H9 (cell line): ENCODE measurements at regions not wholly inside any gene's neighbourhood (a gene's known extent, or its start where the extent isn't known, plus 50 kb on each side); places are given as distances from the start of the nearest gene placed in this dataset.

Source experiments
- DNase-seq: peaks from one replicate; pipeline ENCODE4 v3.0.0-alpha.2; 2017
- H2AFZ ChIP-seq: one replicate; pipeline ENCODE4 v1.6.1; 2013; ENCODE audit warnings: mild to moderate bottlenecking, low read length, control low read depth, moderate library complexity
- H2AK5ac ChIP-seq: 2 replicates; pipeline ENCODE4 v1.6.1; 2013; ENCODE audit warnings: low read length, control low read depth, mixed read lengths; ENCODE audit not compliant: insufficient read length
- H2BK120ac ChIP-seq: one replicate; pipeline ENCODE4 v1.6.1; 2013; ENCODE audit warnings: low read depth, mild to moderate bottlenecking, low read length, control low read depth, inconsistent platforms; ENCODE audit not compliant: poor library complexity, severe bottlenecking
- H2BK12ac ChIP-seq: 2 replicates; pipeline ENCODE4 v1.6.1; 2013; ENCODE audit warnings: low read length, control low read depth, mixed read lengths, low read depth; ENCODE audit not compliant: insufficient read length
- H2BK15ac ChIP-seq: 2 replicates; pipeline ENCODE4 v1.6.1; 2013; ENCODE audit warnings: low read depth, low read length, control low read depth
- H2BK20ac ChIP-seq: one replicate; pipeline ENCODE4 v1.6.1; 2013; ENCODE audit warnings: low read depth, mild to moderate bottlenecking, low read length, control low read depth, inconsistent platforms; ENCODE audit not compliant: poor library complexity, severe bottlenecking
- H2BK5ac ChIP-seq: 2 replicates; pipeline ENCODE4 v1.6.1; 2013; ENCODE audit warnings: low read length, control low read depth, mixed read lengths; ENCODE audit not compliant: insufficient read length
- H3K14ac ChIP-seq: 2 replicates; pipeline ENCODE4 v1.6.1; 2013; ENCODE audit warnings: low read length, control low read depth; ENCODE audit not compliant: insufficient read depth
- H3K18ac ChIP-seq: 2 replicates; pipeline ENCODE4 v1.6.1; 2013; ENCODE audit warnings: low read depth, mild to moderate bottlenecking, mixed read lengths, low read length, control low read depth; ENCODE audit not compliant: insufficient read length
- H3K23ac ChIP-seq: 2 replicates; pipeline ENCODE4 v1.6.1; 2013; ENCODE audit warnings: low read length, control low read depth, mixed read lengths, low read depth; ENCODE audit not compliant: insufficient read length
- H3K23me2 ChIP-seq: 2 replicates; pipeline ENCODE4 v1.6.1; 2013; ENCODE audit warnings: low read depth, mild to moderate bottlenecking, mixed read lengths, low read length, control low read depth; ENCODE audit not compliant: insufficient read length, poor library complexity, severe bottlenecking
- H3K27ac ChIP-seq: 2 replicates; pipeline ENCODE4 v1.5.1; 2013; ENCODE audit warnings: low read length, control low read depth, mixed read lengths, low read depth; ENCODE audit not compliant: insufficient read length
- H3K27me3 ChIP-seq: 2 replicates; pipeline ENCODE4 v1.6.1; 2013; ENCODE audit warnings: low read length, control low read depth, inconsistent platforms; ENCODE audit not compliant: insufficient read depth
- H3K4ac ChIP-seq: 2 replicates; pipeline ENCODE4 v1.6.1; 2013; ENCODE audit warnings: low read depth, mild to moderate bottlenecking, control low read depth, inconsistent platforms, low read length, moderate library complexity
- H3K4me1 ChIP-seq: 2 replicates; pipeline ENCODE4 v1.6.1; 2013; ENCODE audit warnings: low read length, control low read depth, inconsistent platforms; ENCODE audit not compliant: insufficient read depth
- H3K4me2 ChIP-seq: 2 replicates; pipeline ENCODE4 v1.6.1; 2013; ENCODE audit warnings: low read length, control low read depth, mixed read lengths; ENCODE audit not compliant: insufficient read length, insufficient read depth
- H3K56ac ChIP-seq: 2 replicates; pipeline ENCODE4 v1.6.1; 2013; ENCODE audit warnings: low read depth, mild to moderate bottlenecking, mixed read lengths, low read length, control low read depth; ENCODE audit not compliant: insufficient read length
- H3K79me1 ChIP-seq: 2 replicates; pipeline ENCODE4 v1.6.1; 2013; ENCODE audit warnings: low read depth, mild to moderate bottlenecking, moderate library complexity, low read length, control low read depth, inconsistent platforms; ENCODE audit not compliant: insufficient read depth, poor library complexity, severe bottlenecking
- H3K79me2 ChIP-seq: 2 replicates; pipeline ENCODE4 v1.6.1; 2013; ENCODE audit warnings: low read length, control low read depth, inconsistent platforms; ENCODE audit not compliant: insufficient read depth
- H3K9ac ChIP-seq: 2 replicates; pipeline ENCODE4 v1.6.1; 2013; ENCODE audit warnings: low read length, control low read depth, mixed read lengths; ENCODE audit not compliant: insufficient read length; ENCODE audit errors: extremely low read depth
- H3K9me3 ChIP-seq: one replicate; pipeline ENCODE4 v1.6.1; 2013; ENCODE audit warnings: low read depth, low read length, inconsistent platforms; ENCODE audit not compliant: control insufficient read depth
- H3T11ph ChIP-seq: one replicate; pipeline ENCODE4 v1.6.1; 2013; ENCODE audit warnings: mild to moderate bottlenecking, low read length, control low read depth, inconsistent platforms
- H4K20me1 ChIP-seq: one replicate; pipeline ENCODE4 v1.6.1; 2013; ENCODE audit not compliant: control insufficient read depth, insufficient read length, insufficient read depth
- H4K5ac ChIP-seq: 2 replicates; pipeline ENCODE4 v1.6.1; 2013; ENCODE audit warnings: low read depth, mild to moderate bottlenecking, mixed read lengths, low read length, control low read depth; ENCODE audit not compliant: insufficient read length
- H4K8ac ChIP-seq: replicated peaks from 2 replicates; pipeline ENCODE4 v1.6.1; 2013; ENCODE audit warnings: low read length, control low read depth, mixed read lengths, low read depth; ENCODE audit not compliant: insufficient read length
- H4K91ac ChIP-seq: 2 replicates; pipeline ENCODE4 v1.6.1; 2013; ENCODE audit warnings: low read depth, mild to moderate bottlenecking, moderate library complexity, mixed read lengths, low read length, control low read depth; ENCODE audit not compliant: insufficient read length
- H3K27ac Mint-ChIP-seq, 3 experiments: 2 replicates in 2 of 3; 3 replicates in 1 of 3; pipeline ENCODE4 v1.8.0; 2020 to 2021; ENCODE audit warnings: mixed read lengths in 3 of 3, mild to moderate bottlenecking in 1 of 3, moderate library complexity in 1 of 3
- H3K27me3 Mint-ChIP-seq: 2 replicates; pipeline ENCODE4 v1.8.0; 2021; ENCODE audit warnings: low read depth, mild to moderate bottlenecking, moderate library complexity, mixed read lengths
- H3K36me3 Mint-ChIP-seq, 3 experiments: 2 replicates in 2 of 3; 3 replicates in 1 of 3; pipeline ENCODE4 v1.8.0; 2020 to 2021; ENCODE audit warnings: low read depth in 3 of 3, mixed read lengths in 3 of 3; ENCODE audit not compliant: insufficient read depth in 1 of 3
- H3K4me1 Mint-ChIP-seq, 2 experiments: 2 replicates each; pipeline ENCODE4 v1.8.0; 2020; ENCODE audit warnings: mixed read lengths in 2 of 2
- H3K4me3 Mint-ChIP-seq, 2 experiments: 2 replicates in 1 of 2; 3 replicates in 1 of 2; pipeline ENCODE4 v1.8.0; 2020 to 2021; ENCODE audit warnings: mild to moderate bottlenecking in 2 of 2, mixed read lengths in 2 of 2, moderate library complexity in 1 of 2
- H3K9me3 Mint-ChIP-seq, 2 experiments: 2 replicates in 1 of 2; 3 replicates in 1 of 2; pipeline ENCODE4 v1.8.0; 2020; ENCODE audit warnings: mild to moderate bottlenecking in 2 of 2, mixed read lengths in 2 of 2, moderate library complexity in 1 of 2
- WGBS: extraction: QIAGEN DNeasy Blood & Tissue Kit; methylation state at CpG from one replicate; pipeline ENCODE4 v1.1.7; 2013; ENCODE audit warnings: missing lambda C conversion rate, low lambda C conversion rate, mixed read lengths; ENCODE audit not compliant: insufficient read length; ENCODE audit errors: extremely low coverage; 5-methylcytosine and 5-hydroxymethylcytosine counted together
- TF ChIP-seq, protein P1 (sequence below): fragments of 200-600 bp; sonication (generic); conservative IDR thresholded peaks from 3 replicates; pipeline ENCODE4 v1.8.0; 2021; ENCODE audit warnings: antibody characterized with exemption, mild to moderate bottlenecking

DNA sequence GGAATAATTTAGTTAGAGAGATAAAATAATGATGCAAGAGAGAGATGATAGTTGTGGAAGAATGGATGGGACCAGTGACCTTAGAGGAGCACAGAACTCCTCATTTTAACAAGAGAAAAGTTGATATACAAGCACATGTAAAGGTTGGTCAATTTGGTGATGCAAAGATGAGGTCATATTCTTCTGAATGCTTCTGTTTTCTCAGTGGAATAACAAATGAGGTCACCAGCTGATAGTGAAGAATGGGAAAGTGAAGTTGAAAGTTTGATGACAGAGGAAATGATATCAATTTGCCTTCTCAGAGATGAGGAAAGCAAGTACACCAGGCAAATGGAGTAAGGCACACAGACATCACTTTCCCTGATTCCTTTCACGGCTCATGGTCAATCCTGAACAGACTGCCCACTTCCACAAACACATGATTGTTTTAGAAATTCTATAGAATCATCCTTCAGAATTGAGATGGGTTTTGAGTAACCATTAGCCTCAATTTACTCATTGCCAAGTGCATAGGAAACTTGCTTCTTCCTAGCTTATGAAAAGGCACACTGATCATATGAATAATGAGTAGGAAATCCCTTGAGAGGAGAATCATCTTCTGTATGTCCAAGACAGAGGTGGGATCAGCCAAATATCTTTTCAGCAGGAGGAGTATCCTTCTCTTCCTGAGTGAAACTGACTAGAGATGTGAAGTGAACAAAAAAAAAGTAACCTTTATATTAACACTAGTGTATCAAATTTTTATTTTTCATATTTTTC, 82.4 kb upstream of the TCF21 start:
- Histone ChIP-seq H2AFZ (no peak overlapping the region), H3K4ac (no peak overlapping the region), H3T11ph (no peak overlapping the region), H2BK120ac (no peak overlapping the region), H2BK5ac (no peak overlapping the region), H4K5ac (no peak overlapping the region), H3K4me2 (no peak overlapping the region), H3K23ac (no peak overlapping the region), H3K23me2 (no peaks in the 10 kb centered on the region), H3K9me3 (peaks cover 6% of the 10 kb centered on the region), H3K27ac (no peak overlapping the region), H3K4me1 (no peaks in the 10 kb centered on the region), H2BK15ac (no peak overlapping the region), H3K79me1 (no peaks in the 10 kb centered on the region), H4K8ac (no peak overlapping the region), H3K56ac (no peak overlapping the region), H3K9ac (no peak overlapping the region), H4K91ac (no peak overlapping the region), H3K79me2 (no peaks in the 10 kb centered on the region), H3K14ac (no peak overlapping the region), H4K20me1 (no peaks in the 10 kb centered on the region), H2AK5ac (no peak overlapping the region), H3K27me3 (no peaks in the 10 kb centered on the region), H2BK12ac (no peak overlapping the region), H3K18ac (no peak overlapping the region), H2BK20ac (no peak overlapping the region)
- Mint-ChIP-seq H3K36me3 (peaks cover 0 to 15% (median 3%) of the 10 kb centered on the region in 3 experiments; a peak in 2 of 7 replicates), H3K4me3 (no peak overlapping the region), H3K9me3 (peaks cover 5 to 10% of the 10 kb centered on the region in 2 experiments; a peak in 4 of 5 replicates), H3K4me1 (no peaks in the 10 kb centered on the region), H3K27ac (no peak overlapping the region), H3K27me3 (no peaks in the 10 kb centered on the region)
- DNase-seq = no peak
- TF ChIP-seq, protein P1, sequence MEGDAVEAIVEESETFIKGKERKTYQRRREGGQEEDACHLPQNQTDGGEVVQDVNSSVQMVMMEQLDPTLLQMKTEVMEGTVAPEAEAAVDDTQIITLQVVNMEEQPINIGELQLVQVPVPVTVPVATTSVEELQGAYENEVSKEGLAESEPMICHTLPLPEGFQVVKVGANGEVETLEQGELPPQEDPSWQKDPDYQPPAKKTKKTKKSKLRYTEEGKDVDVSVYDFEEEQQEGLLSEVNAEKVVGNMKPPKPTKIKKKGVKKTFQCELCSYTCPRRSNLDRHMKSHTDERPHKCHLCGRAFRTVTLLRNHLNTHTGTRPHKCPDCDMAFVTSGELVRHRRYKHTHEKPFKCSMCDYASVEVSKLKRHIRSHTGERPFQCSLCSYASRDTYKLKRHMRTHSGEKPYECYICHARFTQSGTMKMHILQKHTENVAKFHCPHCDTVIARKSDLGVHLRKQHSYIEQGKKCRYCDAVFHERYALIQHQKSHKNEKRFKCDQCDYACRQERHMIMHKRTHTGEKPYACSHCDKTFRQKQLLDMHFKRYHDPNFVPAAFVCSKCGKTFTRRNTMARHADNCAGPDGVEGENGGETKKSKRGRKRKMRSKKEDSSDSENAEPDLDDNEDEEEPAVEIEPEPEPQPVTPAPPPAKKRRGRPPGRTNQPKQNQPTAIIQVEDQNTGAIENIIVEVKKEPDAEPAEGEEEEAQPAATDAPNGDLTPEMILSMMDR = no peak
- no CpG with 5 or more reads among the region's 1 CpG for WGBS
